Right lobe of liver (tissue), 4 donors: ENCODE measurements at regions not wholly inside any gene's neighbourhood (a gene's known extent, or its start where the extent isn't known, plus 50 kb on each side); places are given as distances from the start of the nearest gene placed in this dataset.

ENCODE experiments used
- CTCF ChIP-seq, 4 donors: fragments of 200-600 bp in 3 of 4; fragments of 450-650 bp in 1 of 4; IDR thresholded peaks; one replicate each; pipeline versions ENCODE4 v1.5.1 to v1.8.0; 2016 to 2022; ENCODE audit warnings: antibody characterized with exemption in 4 of 4, mild to moderate bottlenecking in 2 of 4
- POLR2A ChIP-seq: fragments of 450-650 bp; IDR thresholded peaks from one replicate; pipeline ENCODE4 v1.6.1; 2017; ENCODE audit warnings: antibody characterized with exemption, mild to moderate bottlenecking
- donor health status: DM: no; HTN: no; CAD: no.
- donor health status: DM: no; HTN: no; CAD: no.
- donor health status: DM: no; HTN: yes; CAD: no.

- no peak for TF ChIP-seq CTCF (IDR thresholded peaks at IDR 0.05)
- no peak for TF ChIP-seq POLR2A
Observed at GRCh38 chr6:100118301-100118700, 124.3 kb upstream of the MCHR2 start.
